HCT116 (cell line): ENCODE measurements at regions not wholly inside any gene's neighbourhood (a gene's known extent, or its start where the extent isn't known, plus 50 kb on each side); places are given as distances from the start of the nearest gene placed in this dataset.

ENCODE experiments used
- ATF3 ChIP-seq: IDR thresholded peaks from 2 replicates; pipeline ENCODE4 v1.6.1; 2012
- CTCF ChIP-seq, 3 experiments: fragments of 200-600 bp in 1 of 3; sonication (generic) in 1 of 3; IDR thresholded peaks in 2 of 3; conservative IDR thresholded peaks in 1 of 3; 2 replicates each; pipeline ENCODE4 v1.5.1; 2012 to 2017; ENCODE audit warnings: low read depth in 2 of 3, low read length in 2 of 3, antibody characterized with exemption in 1 of 3, borderline replicate concordance in 1 of 3, control low read depth in 1 of 3, mild to moderate bottlenecking in 1 of 3, mixed read lengths in 1 of 3, mixed run types in 1 of 3, moderate library complexity in 1 of 3; ENCODE audit not compliant: insufficient read depth in 1 of 3
- TCF7L2 ChIP-seq: IDR thresholded peaks from 2 replicates; pipeline ENCODE4 v1.7.0; 2011; ENCODE audit warnings: borderline replicate concordance, inconsistent platforms; ENCODE audit not compliant: insufficient read depth, insufficient read length; ENCODE audit errors: extremely low read depth
- ZFX ChIP-seq: fragments of 450-650 bp; IDR thresholded peaks from 2 replicates; pipeline ENCODE4 v1.6.1; 2017

- TF ChIP-seq ZFX (no peak), ATF3 (no peak), TCF7L2 (no peak), CTCF (IDR thresholded peaks at IDR 0.05 in 2 of 3, conservative IDR thresholded peaks at IDR 0.05 in 1 of 3; ENCODE audit: borderline replicate concordance in 1 of 3, insufficient read depth in 1 of 3, low read depth in 2 of 3, low read length in 2 of 3) (no peak)
Observed at GRCh38 chr2:236730393-236730792, 160.8 kb downstream of the ACKR3 start.
